HG02678 (cell line): ENCODE measurements at regions not wholly inside any gene's neighbourhood (a gene's known extent, or its start where the extent isn't known, plus 50 kb on each side); places are given as distances from the start of the nearest gene placed in this dataset.
"Not testable (repeated sequence)": the region's sequence is repeated elsewhere in the genome, so short reads cannot be mapped to it uniquely, and the experiment has no call there.

ENCODE experiments used
- ATAC-seq: cut with Tn5 transposase; IDR thresholded peaks from one replicate; pipeline ENCODE4 v1.9.1; 2021; ENCODE audit warnings: mild to moderate bottlenecking, moderate library complexity; ENCODE audit not compliant: unreplicated experiment

DNA sequence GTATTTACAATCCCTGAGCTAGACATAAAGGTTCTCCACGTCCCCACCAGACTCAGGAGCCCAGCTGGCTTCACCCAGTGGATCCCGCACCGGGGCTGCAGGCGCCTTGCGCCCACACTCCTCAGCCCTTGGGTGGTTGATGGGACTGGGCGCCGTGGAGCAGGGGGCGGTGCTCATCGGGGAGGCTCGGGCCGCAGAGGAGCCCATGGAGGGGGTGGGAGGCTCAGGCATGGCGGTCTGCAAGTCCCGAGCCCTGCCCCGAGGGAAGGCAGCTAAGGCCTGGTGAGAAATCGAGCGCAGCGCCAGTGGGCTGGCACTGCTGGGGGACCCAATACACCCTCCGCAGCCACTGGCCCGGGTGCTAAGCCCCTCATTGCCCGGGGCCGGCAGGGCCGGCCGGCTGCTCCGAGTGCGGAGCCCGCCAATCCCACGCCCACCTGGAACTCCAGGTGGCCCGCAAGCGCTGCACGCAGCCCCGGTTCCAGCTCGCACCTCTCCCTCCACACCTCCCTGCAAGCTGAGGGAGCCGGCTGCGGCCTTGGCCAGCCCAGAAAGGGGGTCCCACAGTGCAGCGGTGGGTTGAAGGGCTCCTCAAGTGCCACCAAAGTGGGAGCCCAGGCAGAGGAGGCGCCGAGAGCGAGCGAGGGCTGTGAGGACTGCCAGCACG is 260.9 kb upstream of the BTG1 start:
- not testable (repeated sequence) for ATAC-seq

DNA sequence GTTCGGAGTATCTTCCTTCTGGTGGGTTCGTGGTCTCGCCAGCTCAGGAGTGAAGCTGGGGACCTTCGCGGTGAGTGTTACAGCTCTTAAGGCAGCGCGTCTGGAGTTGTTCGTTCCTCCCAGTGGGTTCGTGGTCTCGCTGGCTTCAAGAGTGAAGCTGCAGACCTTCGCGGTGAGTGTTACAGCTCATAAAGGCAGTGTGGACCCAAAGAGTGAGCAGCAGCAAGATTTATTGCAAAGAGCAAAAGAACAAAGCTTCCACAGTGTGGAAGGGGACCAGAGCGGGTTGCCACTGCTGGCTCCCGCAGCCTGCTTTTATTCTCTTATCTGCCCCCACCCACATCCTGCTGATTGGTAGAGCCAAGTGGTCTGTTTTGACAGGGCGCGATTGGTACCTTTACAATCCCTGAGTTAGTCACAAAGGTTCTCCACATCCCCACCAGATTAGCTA is 260.2 kb upstream of the BTG1 start:
- ATAC-seq: not testable (repeated sequence)

DNA sequence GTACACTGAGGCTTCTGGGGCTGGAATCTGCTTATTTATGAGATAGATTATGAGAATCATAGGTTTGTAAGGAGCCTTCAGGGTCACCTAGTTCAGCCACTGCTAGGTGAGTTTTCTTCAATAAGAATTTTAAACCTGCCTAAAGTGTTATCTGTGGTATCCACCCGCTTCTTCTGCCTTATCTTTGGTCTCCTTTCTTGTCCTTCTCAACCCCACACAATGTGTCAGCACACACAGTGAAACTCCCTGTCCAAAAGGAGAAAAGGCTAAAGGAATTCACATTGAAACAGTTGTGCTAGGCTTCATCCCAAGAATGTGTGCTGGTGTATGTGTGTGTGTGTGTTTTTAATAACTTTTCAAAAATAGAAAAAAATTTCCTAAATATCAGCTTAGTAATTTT is 259.3 kb upstream of the BTG1 start:
- ATAC-seq: no peak

DNA sequence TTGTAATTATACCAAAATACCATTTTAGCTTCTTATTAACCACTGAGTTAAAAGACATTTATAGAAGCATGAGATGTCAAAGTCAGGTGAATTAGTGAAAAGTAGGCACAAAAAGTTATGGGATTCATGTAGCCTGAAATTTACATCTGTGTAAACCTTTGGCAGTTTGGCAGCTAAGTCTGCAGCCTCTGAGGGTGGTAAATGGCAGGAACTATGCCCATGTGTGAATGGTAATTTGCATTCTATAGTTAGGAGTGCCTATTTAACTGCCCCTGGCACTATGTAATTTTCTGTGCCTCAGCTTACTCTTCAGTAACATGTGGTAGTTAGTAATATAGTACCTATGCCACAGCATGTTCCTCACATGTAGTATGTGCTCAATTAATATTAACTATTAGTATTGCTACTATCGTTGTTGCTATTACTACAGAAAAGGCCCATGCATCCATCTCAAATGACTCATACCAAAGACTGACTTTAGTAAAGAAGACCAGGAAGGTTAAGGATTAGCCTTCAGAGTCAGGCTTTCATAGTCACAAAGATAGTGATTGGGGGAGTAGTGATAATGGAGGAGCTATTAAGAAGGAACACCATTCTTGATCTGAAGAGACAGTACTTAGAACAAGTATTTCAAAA is 258.7 kb upstream of the BTG1 start:
- ATAC-seq: no peak

DNA sequence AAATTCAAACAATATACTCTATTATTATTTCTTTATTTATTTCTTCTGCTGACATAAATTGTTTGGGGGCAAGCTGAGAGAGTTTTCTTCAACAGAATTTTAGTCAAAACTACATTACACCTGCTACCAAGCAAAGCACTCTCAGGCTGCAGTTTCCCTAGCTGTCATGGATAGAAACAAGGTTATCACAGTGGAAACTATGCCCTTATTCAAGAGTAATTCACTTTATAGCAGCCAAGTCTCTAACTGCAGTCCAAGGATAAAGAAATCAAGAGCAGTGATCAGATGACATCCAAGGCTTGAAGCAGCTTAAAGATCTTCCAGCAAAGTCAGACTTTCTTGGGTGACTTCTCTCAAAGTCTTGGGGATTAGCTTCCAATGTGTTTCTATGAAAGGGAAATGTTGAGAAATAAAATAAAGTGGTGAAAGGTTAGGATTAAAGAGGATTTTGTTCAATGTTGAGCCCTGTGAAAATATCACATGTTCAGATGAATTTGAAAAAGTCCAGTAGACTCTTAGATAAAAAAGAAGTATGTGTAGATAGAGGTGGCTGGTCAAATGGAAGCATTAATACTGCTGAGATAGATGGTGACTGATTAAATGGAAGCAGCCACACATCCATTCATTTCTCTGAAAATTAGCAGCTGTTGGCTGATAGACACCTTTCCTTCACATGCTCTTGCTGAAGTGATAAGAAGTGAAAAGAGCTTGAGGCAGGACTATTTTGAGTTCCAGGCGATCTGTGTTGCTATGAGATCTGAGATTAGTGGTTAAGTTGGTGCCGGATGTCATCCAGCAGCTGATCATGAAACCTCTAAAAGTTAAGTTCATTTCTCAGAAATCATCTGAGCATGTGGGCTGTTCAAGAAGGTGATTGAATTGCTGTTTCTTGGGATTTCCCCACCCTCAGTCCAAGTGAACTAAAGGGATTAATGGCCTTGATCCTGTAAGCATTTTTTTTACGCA is 257.8 kb upstream of the BTG1 start:
- peak; percentile 79 for ATAC-seq

DNA sequence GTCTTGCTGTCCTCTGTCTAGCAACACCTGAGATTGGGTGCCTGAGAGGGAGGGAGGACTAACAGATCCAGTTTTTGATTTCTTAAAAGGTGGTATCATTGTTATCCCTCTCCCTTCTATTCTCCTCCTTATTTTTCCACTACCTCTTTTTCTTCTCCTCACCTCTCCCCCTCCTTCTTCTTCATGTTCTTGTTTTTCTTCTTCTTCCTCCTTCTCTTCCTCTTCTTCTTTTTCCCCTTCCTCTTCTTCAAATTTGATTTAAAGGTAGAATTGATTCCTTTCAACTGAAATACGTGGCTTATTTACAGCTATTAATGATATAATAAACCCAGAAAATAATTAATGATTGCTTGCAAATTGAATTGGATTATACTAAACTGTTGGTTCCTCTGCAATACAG is 256.8 kb upstream of the BTG1 start:
- no peak for ATAC-seq

DNA sequence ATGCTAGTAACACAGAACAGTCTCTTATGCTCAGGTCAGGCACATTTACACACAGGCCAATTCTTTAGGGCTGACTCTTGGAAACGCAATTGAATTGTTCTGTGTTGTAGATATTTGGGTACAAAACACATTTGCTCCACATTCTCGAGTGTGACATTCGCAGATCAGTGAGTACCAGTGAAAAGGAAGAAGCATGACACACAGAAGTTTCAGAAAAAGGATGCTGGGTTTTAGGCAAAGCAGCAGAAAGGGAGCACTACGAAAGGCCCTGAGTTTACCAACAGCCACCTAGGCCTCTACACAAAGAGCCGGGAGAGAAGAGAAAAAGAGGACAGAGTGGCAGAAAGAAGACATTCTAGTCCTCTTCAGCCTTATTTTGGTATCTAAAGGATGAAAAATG is 254.4 kb upstream of the BTG1 start:
- peak; percentile 38 for ATAC-seq

DNA sequence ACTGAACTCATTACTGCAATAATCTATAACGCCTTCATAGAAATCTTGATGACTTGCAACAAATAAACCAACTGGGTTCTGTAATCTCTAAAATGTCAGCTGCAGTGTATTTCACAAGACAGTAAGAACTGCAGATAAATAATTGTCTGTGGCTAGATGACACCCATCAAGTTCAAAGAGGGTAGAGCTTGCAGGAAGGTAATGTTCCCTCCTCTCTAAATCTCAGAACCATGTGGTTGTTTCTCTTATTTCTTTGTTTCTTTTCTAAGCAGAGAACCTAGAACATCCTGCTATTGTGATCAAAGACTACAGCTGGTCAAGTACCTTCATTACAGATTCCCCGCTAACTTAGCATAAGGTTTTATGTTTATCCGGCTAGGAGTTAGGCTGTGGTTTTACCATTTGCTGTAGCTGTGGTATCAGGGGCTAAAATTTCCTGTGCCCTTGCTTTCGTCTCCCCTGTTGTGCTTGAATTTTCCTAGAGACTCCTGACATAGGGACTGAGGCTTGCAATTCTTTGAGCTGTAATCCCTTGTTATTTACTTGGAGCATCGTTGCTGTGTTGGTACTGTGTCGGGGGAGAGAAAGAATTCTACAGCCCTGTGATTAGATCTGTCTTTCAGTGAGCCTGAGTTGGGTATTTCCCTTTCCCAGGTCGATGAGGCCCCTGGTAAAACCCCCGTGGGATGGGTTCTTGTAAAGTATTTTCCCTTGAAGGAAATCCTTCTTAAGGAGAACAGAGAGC is 253.1 kb upstream of the BTG1 start:
- ATAC-seq: peak; percentile 51

- ATAC-seq: no peak
These were observed 251.1 kb upstream of the BTG1 start for GRCh38 chr12:92396647-92397252.

DNA sequence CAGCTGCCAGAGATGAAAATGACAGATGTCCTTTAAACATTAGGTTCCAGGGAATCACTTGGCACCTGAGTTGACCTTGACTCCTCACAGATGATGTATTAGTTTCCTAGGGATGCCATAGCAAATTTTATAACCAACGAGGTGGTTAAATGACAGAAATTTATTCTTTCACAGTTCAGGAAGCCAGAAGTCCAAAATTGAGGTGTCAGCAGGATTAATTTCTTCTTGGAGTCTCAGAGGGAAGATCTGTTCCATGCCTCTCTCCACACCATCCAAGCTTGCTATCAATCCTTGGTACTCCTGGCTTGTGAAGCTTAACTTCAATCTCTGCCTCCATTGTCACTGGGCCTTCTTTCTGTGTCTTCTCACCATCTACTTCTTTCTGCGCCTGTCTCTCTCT is 249.7 kb upstream of the BTG1 start:
- no peak for ATAC-seq

DNA sequence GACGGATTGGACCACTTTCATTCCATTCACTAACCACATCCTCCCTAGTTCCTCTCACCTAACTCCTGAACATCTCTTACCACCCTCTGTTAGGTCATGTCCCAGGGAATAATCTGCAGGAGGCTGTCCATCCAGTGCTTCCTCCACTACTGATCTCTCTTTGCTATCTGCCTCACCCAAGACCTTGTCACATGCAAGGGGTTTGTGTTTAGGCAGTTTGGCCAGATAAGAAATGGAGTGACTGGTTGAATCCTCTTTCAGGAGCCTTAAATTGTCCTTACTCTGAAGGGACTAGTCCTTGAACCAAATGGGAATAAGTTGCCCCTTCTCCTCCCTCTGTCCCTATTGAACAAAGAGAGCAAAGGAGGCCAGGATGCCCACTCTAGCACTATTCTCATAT is 249.2 kb upstream of the BTG1 start:
- no peak for ATAC-seq

DNA sequence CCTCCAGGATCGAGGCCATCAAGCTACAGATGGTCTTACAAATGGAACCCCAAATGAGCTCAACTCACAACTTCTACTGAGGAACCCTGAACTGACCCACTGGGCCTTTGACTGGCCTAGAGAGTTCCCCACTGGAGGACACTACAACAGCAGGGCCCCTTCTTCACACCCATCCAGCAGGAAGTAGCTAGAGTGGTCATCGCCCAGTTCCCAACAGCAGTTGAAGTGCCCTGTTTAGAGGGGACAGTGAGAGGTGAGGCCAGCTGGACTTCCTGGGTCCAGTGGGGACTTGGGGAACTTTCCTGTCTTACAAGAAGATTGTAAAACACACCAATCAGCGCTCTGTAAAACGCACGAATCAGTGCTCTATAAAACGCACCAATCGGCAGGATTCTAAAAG is 247.9 kb upstream of the BTG1 start:
- ATAC-seq: no peak

DNA sequence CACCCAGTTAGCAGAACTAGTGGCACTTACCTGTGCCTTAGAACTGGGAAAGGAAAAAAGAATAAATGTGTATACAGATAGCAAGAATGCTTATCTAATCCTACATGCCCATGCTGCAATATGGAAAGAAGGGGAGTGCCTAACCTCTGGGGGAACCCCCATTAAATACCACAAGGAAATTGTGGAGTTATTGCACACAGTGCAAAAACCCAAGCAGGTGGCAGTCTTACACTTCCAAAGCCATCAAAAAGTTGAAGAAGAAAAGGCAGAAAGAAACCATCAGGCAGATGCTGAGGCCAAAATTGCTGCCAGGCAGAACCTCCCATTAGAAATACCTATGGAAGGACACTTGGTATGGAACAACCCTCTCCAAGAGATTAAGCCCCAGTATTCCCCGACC is 246.1 kb upstream of the BTG1 start:
- ATAC-seq: not testable (repeated sequence)

DNA sequence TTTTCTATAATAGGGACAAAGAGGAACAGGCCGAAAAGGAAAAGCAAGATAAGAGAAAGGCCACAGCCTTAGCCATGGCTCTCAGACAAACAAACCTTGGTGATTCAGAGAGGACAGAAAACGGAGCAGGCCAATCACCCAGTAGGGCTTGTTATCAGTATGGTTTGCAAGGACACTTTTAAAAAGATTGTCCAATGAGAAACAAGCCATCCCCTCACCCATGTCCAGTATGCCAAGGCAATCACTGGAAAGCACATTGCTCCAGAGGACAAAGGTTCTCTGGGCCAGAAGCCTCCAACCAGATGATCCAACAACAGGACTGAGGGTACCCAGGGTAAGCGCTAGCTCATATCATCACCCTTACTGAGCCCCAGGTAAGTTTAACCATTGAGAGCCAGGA is 243.8 kb upstream of the BTG1 start:
- no peak for ATAC-seq

DNA sequence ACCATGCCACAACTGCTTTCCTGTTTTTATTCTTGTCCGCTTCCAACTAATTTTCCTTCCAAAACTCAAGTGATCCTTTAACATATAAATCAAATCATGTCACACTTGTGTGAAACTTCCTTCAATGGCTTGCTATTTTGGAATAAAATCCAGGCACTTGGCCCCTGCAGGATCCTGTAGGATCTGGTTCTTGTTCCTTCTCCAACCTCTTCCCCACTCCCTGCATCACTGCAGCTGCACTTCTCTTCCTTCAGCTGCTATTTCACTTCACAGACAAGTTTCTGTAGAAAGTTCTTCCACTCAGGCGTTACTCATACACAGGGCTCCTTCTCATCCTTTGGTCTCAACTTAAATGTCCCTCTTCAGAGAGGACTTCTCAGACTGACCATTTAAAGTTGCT is 239.7 kb upstream of the BTG1 start:
- ATAC-seq: no peak

- ATAC-seq: no peak
These were observed 238.9 kb upstream of the BTG1 start for GRCh38 chr12:92384571-92384970.

DNA sequence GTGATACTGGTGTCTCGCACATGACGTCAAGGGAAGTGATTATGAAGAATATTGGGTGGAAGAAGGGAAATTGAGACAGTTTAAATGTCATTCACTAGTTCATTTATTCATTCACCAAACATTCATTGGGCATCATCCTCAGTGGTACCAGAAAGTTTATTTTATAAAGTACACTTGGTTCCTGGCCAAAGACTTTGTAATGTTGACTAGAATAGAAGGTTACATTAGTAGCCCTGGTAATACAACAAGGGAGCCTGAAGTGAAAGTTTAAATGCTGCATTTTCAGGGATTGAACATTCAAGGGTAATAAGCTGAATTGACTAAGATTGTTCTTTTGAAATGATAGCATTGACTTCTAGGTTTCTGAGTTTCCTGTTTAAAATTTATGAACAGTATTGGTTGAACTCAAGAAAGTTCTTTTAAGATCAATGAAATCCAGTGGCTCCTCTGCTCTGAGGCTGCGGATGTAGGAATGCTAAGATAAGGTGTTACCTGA is 236.8 kb upstream of the BTG1 start:
- no peak for ATAC-seq

GRCh38 chr12:92381856-92382255 is 236.2 kb upstream of the BTG1 start:
- ATAC-seq: no peak

GRCh38 chr12:92378682-92379479 is 233.2 kb upstream of the BTG1 start:
- no peak for ATAC-seq

GRCh38 chr12:92375504-92375903 is 229.9 kb upstream of the BTG1 start:
- not testable (repeated sequence) for ATAC-seq
